CD4-positive, alpha-beta T cell treated with Interleukin-6 at 100 ng/mL for 8 hours (primary cell): ENCODE measurements at regions not wholly inside any gene's neighbourhood (a gene's known extent, or its start where the extent isn't known, plus 50 kb on each side); places are given as distances from the start of the nearest gene placed in this dataset.
A peak's percentile ranks its signal among the peaks of the same experiment; 100 is the strongest.

Experiments
- DNase-seq: peaks from one replicate; pipeline ENCODE4 v3.0.0-alpha.2; 2020; ENCODE audit warnings: mixed read lengths, low spot score

GRCh38 chr1:229114315-229114714 is 156.6 kb upstream of the RAB4A start:
- DNase-seq, result no peak

- no peak for DNase-seq
Observed at GRCh38 chr1:229114850-229115365, 156.0 kb upstream of the RAB4A start.

GRCh38 chr1:229116114-229116513 is 154.8 kb upstream of the RAB4A start:
- no peak for DNase-seq

GRCh38 chr1:229117664-229118300 is 153.1 kb upstream of the RAB4A start:
- no peak for DNase-seq

GRCh38 chr1:229118477-229119061 is 152.3 kb upstream of the RAB4A start:
- DNase-seq, result no peak

- DNase-seq, result no peak
Observed at GRCh38 chr1:229119161-229119560, 151.8 kb upstream of the RAB4A start.

- DNase-seq, result no peak
Observed at GRCh38 chr1:229119876-229120275, 151.0 kb upstream of the RAB4A start.

- DNase-seq, result no peak
Observed at GRCh38 chr1:229121845-229122436, 149.0 kb upstream of the RAB4A start.

- no peak for DNase-seq
Observed at GRCh38 chr1:229122606-229123005, 148.3 kb upstream of the RAB4A start.

- DNase-seq, result no peak
Observed at GRCh38 chr1:229124116-229124515, 146.8 kb upstream of the RAB4A start.

GRCh38 chr1:229124520-229125124 is 146.3 kb upstream of the RAB4A start:
- no peak for DNase-seq

GRCh38 chr1:229127301-229127700 is 143.6 kb upstream of the RAB4A start:
- DNase-seq, result no peak

- DNase-seq, result no peak
Observed at GRCh38 chr1:229128066-229128608, 142.8 kb upstream of the RAB4A start.

- DNase-seq, result peak; percentile 41
Observed at GRCh38 chr1:229129301-229130027, 141.4 kb upstream of the RAB4A start.

- peak; percentile 62 for DNase-seq
Observed at GRCh38 chr1:229130028-229130668, 140.8 kb upstream of the RAB4A start.

- DNase-seq, result no peak
Observed at GRCh38 chr1:229131243-229132105, 139.4 kb upstream of the RAB4A start.

- no peak for DNase-seq
Observed at GRCh38 chr1:229132106-229132443, 138.8 kb upstream of the RAB4A start.

- no peak for DNase-seq
Observed at GRCh38 chr1:229132706-229133105, 138.2 kb upstream of the RAB4A start.

- DNase-seq, result no peak
Observed at GRCh38 chr1:229133151-229133550, 137.8 kb upstream of the RAB4A start.

- no peak for DNase-seq
Observed at GRCh38 chr1:229133811-229134210, 137.1 kb upstream of the RAB4A start.
